Ectodermal cell (in vitro differentiated cells): ENCODE measurements at regions not wholly inside any gene's neighbourhood (a gene's known extent, or its start where the extent isn't known, plus 50 kb on each side); places are given as distances from the start of the nearest gene placed in this dataset.

Source experiments
- H3K27ac ChIP-seq: 2 replicates; pipeline ENCODE4 v1.7.0; 2013; ENCODE audit warnings: mild to moderate bottlenecking, low read depth, low read length; ENCODE audit not compliant: insufficient read depth, poor library complexity, severe bottlenecking
- H3K27me3 ChIP-seq: 2 replicates; pipeline ENCODE4 v1.7.0; 2013; ENCODE audit warnings: mild to moderate bottlenecking, low read length; ENCODE audit not compliant: insufficient read depth, control insufficient read depth, poor library complexity, severe bottlenecking
- H3K36me3 ChIP-seq: one replicate; pipeline ENCODE4 v1.7.0; 2013; ENCODE audit warnings: low read length; ENCODE audit not compliant: control insufficient read depth, insufficient read depth
- H3K4me1 ChIP-seq: one replicate; pipeline ENCODE4 v1.7.0; 2013; ENCODE audit warnings: low read length; ENCODE audit not compliant: control insufficient read depth, insufficient read depth
- H3K4me3 ChIP-seq: 2 replicates; pipeline ENCODE4 v1.7.0; 2013; ENCODE audit warnings: low read depth, low read length, control low read depth; ENCODE audit not compliant: insufficient read depth
- H3K9me3 ChIP-seq: 2 replicates; pipeline ENCODE4 v1.7.0; 2013; ENCODE audit warnings: mild to moderate bottlenecking, low read length, moderate library complexity; ENCODE audit not compliant: control insufficient read depth
- WGBS, 2 experiments: methylation state at CpG; one replicate each; pipeline ENCODE4 v1.1.7; 2013; ENCODE audit warnings: missing lambda C conversion rate in 2 of 2; 5-methylcytosine and 5-hydroxymethylcytosine counted together

- 95 to 96% methylated on average over 23 of the region's 23 CpGs for WGBS, 2 experiments
- Histone ChIP-seq H3K4me1 (no peaks in the 10 kb centered on the region), H3K27me3 (no peaks in the 10 kb centered on the region), H3K4me3 (no peak overlapping the region), H3K9me3 (no peaks in the 10 kb centered on the region), H3K27ac (no peak overlapping the region), H3K36me3 (no peaks in the 10 kb centered on the region)
Measured at GRCh38 chr18:78753240-78753639, 226.4 kb upstream of the SALL3 start.

GRCh38 chr18:78754311-78755043, 225.1 kb upstream of the SALL3 start:
- Histone ChIP-seq H3K27ac (no peak overlapping the region), H3K4me1 (no peaks in the 10 kb centered on the region), H3K27me3 (no peaks in the 10 kb centered on the region), H3K4me3 (no peak overlapping the region), H3K9me3 (no peaks in the 10 kb centered on the region), H3K36me3 (no peaks in the 10 kb centered on the region)
- WGBS, 2 experiments = 91 to 93% methylated on average over 23 of the region's 23 CpGs

- H3K27ac ChIP-seq = no peak overlapping the region
- H3K9me3 ChIP-seq = no peaks in the 10 kb centered on the region
- 89 to 90% methylated on average over 10 of the region's 10 CpGs for WGBS, 2 experiments
- no peaks in the 10 kb centered on the region for H3K4me1 ChIP-seq
- H3K36me3 ChIP-seq = no peaks in the 10 kb centered on the region
- H3K4me3 ChIP-seq = no peak overlapping the region
- no peaks in the 10 kb centered on the region for H3K27me3 ChIP-seq
Measured at GRCh38 chr18:78757014-78757413, 222.6 kb upstream of the SALL3 start.

- 88 to 93% methylated on average over 9 of the region's 9 CpGs for WGBS, 2 experiments
- H3K4me3 ChIP-seq = no peak overlapping the region
Measured at GRCh38 chr18:78758496-78758895, 221.1 kb upstream of the SALL3 start.

GRCh38 chr18:78762753-78763152, 216.9 kb upstream of the SALL3 start:
- WGBS, 2 experiments = 96% methylated on average over 7 to 8 of the region's 8 CpGs
- H3K9me3 ChIP-seq = no peaks in the 10 kb centered on the region
- no peak overlapping the region for H3K27ac ChIP-seq
- no peaks in the 10 kb centered on the region for H3K36me3 ChIP-seq
- H3K27me3 ChIP-seq = no peaks in the 10 kb centered on the region
- H3K4me3 ChIP-seq = no peak overlapping the region
- no peaks in the 10 kb centered on the region for H3K4me1 ChIP-seq

More at GRCh38 chr18:78758496-78758895, 221.1 kb upstream of the SALL3 start:
- H3K9me3 ChIP-seq = no peaks in the 10 kb centered on the region
- no peak overlapping the region for H3K27ac ChIP-seq
- H3K27me3 ChIP-seq = no peaks in the 10 kb centered on the region
- H3K36me3 ChIP-seq = no peaks in the 10 kb centered on the region
- no peaks in the 10 kb centered on the region for H3K4me1 ChIP-seq

GRCh38 chr18:78764544-78764943, 215.1 kb upstream of the SALL3 start:
- Histone ChIP-seq H3K36me3 (no peaks in the 10 kb centered on the region), H3K4me3 (no peak overlapping the region), H3K4me1 (no peaks in the 10 kb centered on the region), H3K9me3 (no peaks in the 10 kb centered on the region), H3K27me3 (no peaks in the 10 kb centered on the region), H3K27ac (no peak overlapping the region)
- WGBS, 2 experiments = 91 to 93% methylated on average over 10 of the region's 10 CpGs

GRCh38 chr18:78765142-78765541, 214.5 kb upstream of the SALL3 start:
- no peaks in the 10 kb centered on the region for H3K27me3 ChIP-seq
- no peaks in the 10 kb centered on the region for H3K36me3 ChIP-seq
- WGBS, 2 experiments = 93 to 97% methylated on average over 12 of the region's 12 CpGs
- H3K9me3 ChIP-seq = no peaks in the 10 kb centered on the region
- no peak overlapping the region for H3K4me3 ChIP-seq
- H3K27ac ChIP-seq = no peak overlapping the region
- no peaks in the 10 kb centered on the region for H3K4me1 ChIP-seq

- no peak overlapping the region for H3K4me3 ChIP-seq
- H3K4me1 ChIP-seq = no peaks in the 10 kb centered on the region
- no peaks in the 10 kb centered on the region for H3K9me3 ChIP-seq
- no peaks in the 10 kb centered on the region for H3K27me3 ChIP-seq
- no peaks in the 10 kb centered on the region for H3K36me3 ChIP-seq
- no peak overlapping the region for H3K27ac ChIP-seq
- 94 to 96% methylated on average over 23 of the region's 23 CpGs for WGBS, 2 experiments
Measured at GRCh38 chr18:78765637-78766281, 213.9 kb upstream of the SALL3 start.

GRCh38 chr18:78766651-78767533, 212.7 kb upstream of the SALL3 start:
- Histone ChIP-seq H3K4me3 (no peak overlapping the region), H3K27me3 (no peaks in the 10 kb centered on the region), H3K9me3 (no peaks in the 10 kb centered on the region), H3K4me1 (no peaks in the 10 kb centered on the region), H3K27ac (no peak overlapping the region), H3K36me3 (no peaks in the 10 kb centered on the region)
- whole genome bisulfite sequencing, 2 experiments = 92 to 93% methylated on average over 31 of the region's 31 CpGs

GRCh38 chr18:78767648-78768071, 212.0 kb upstream of the SALL3 start:
- Histone ChIP-seq H3K36me3 (no peaks in the 10 kb centered on the region), H3K27ac (no peak overlapping the region), H3K9me3 (no peaks in the 10 kb centered on the region), H3K4me1 (no peaks in the 10 kb centered on the region), H3K27me3 (no peaks in the 10 kb centered on the region), H3K4me3 (no peak overlapping the region)
- WGBS, 2 experiments = 92 to 95% methylated on average over 14 of the region's 14 CpGs
